SU-DHL-6 (cell line): ENCODE measurements at regions not wholly inside any gene's neighbourhood (a gene's known extent, or its start where the extent isn't known, plus 50 kb on each side); places are given as distances from the start of the nearest gene placed in this dataset.

Source experiments
- H2AFZ ChIP-seq: fragments of 200-600 bp; sonication (generic); 2 replicates; pipeline ENCODE4 v1.6.1; 2014; ENCODE audit warnings: low read depth, mild to moderate bottlenecking, moderate library complexity, mixed read lengths, antibody characterized with exemption, low read length; ENCODE audit not compliant: severe bottlenecking
- H3F3A ChIP-seq: fragments of 200-600 bp; shearing (Covaris generic); 2 replicates; pipeline ENCODE4 v1.6.0; 2016; ENCODE audit warnings: antibody characterized with exemption, mild to moderate bottlenecking; ENCODE audit not compliant: insufficient read depth
- H3K27ac ChIP-seq: fragments of 200-600 bp; sonication (generic); 2 replicates; pipeline ENCODE4 v1.5.1; 2016; ENCODE audit warnings: low read depth, mild to moderate bottlenecking, low read length, moderate library complexity, mixed read lengths
- H3K27me3 ChIP-seq: fragments of 200-600 bp; sonication (generic), shearing (Covaris generic); 2 replicates; pipeline ENCODE4 v1.6.0; 2014; ENCODE audit warnings: mild to moderate bottlenecking, low read length
- H3K36me3 ChIP-seq: fragments of 200-600 bp; sonication (generic); 2 replicates; pipeline ENCODE4 v1.6.1; 2014; ENCODE audit warnings: mild to moderate bottlenecking, low read length, mixed read lengths
- H3K4me2 ChIP-seq: fragments of 300-600, 200-600 bp; shearing (Covaris generic), sonication (generic); 2 replicates; pipeline ENCODE4 v1.6.0; 2014; ENCODE audit warnings: low read length, low read depth, mild to moderate bottlenecking; ENCODE audit not compliant: poor library complexity, severe bottlenecking
- H3K4me3 ChIP-seq: fragments of 200-600 bp; sonication (generic); 2 replicates; pipeline ENCODE4 v1.5.1; 2014; ENCODE audit warnings: antibody characterized with exemption, low read length, mild to moderate bottlenecking, mixed read lengths; ENCODE audit not compliant: insufficient read depth, poor library complexity, severe bottlenecking
- H3K79me2 ChIP-seq: fragments of 200-600 bp; sonication (generic); 2 replicates; pipeline ENCODE4 v1.6.1; 2014; ENCODE audit warnings: mild to moderate bottlenecking, low read length, moderate library complexity; ENCODE audit not compliant: insufficient read depth
- H3K9ac ChIP-seq: fragments of 200-600 bp; sonication (generic); 2 replicates; pipeline ENCODE4 v1.7.0; 2014; ENCODE audit warnings: mild to moderate bottlenecking, low read length
- H3K9me2 ChIP-seq: fragments of 200-600 bp; sonication (generic); replicated peaks from 2 replicates; pipeline ENCODE4 v1.6.1; 2014; ENCODE audit warnings: low read length; ENCODE audit not compliant: insufficient read depth
- H3K9me3 ChIP-seq: fragments of 200-600 bp; sonication (generic); 2 replicates; pipeline ENCODE4 v1.6.1; 2014; ENCODE audit warnings: low read length, mixed read lengths; ENCODE audit not compliant: insufficient read depth
- H4K20me1 ChIP-seq: fragments of 200-600 bp; sonication (generic); 2 replicates; pipeline ENCODE4 v1.6.1; 2014; ENCODE audit warnings: low read depth, mild to moderate bottlenecking, antibody characterized with exemption, low read length, moderate library complexity, mixed read lengths
- EZH2phosphoT487 ChIP-seq: fragments of 200-600 bp; sonication (generic), shearing (Covaris generic); conservative IDR thresholded peaks from 2 replicates; pipeline ENCODE4 v1.6.1; 2018; ENCODE audit warnings: mild to moderate bottlenecking, antibody characterized with exemption, low read length, moderate library complexity, mixed read lengths
- TF ChIP-seq, protein P1 (sequence below): fragments of 200-600 bp; sonication (generic); IDR thresholded peaks from one replicate; pipeline ENCODE4 v1.5.1; 2017; ENCODE audit warnings: antibody characterized with exemption, mild to moderate bottlenecking, low read length, moderate library complexity; ENCODE audit not compliant: insufficient read depth, poor library complexity, severe bottlenecking

- H2AFZ ChIP-seq: no peak overlapping the region
- no peaks in the 10 kb centered on the region for H4K20me1 ChIP-seq
- H3K27me3 ChIP-seq: no peaks in the 10 kb centered on the region
- H3K36me3 ChIP-seq: no peaks in the 10 kb centered on the region
- no peak for TF ChIP-seq EZH2phosphoT487
- TF ChIP-seq, protein P1, sequence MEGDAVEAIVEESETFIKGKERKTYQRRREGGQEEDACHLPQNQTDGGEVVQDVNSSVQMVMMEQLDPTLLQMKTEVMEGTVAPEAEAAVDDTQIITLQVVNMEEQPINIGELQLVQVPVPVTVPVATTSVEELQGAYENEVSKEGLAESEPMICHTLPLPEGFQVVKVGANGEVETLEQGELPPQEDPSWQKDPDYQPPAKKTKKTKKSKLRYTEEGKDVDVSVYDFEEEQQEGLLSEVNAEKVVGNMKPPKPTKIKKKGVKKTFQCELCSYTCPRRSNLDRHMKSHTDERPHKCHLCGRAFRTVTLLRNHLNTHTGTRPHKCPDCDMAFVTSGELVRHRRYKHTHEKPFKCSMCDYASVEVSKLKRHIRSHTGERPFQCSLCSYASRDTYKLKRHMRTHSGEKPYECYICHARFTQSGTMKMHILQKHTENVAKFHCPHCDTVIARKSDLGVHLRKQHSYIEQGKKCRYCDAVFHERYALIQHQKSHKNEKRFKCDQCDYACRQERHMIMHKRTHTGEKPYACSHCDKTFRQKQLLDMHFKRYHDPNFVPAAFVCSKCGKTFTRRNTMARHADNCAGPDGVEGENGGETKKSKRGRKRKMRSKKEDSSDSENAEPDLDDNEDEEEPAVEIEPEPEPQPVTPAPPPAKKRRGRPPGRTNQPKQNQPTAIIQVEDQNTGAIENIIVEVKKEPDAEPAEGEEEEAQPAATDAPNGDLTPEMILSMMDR: no peak
- no peak overlapping the region for H3K4me3 ChIP-seq
- H3K9me2 ChIP-seq: no peaks in the 10 kb centered on the region
- no peak overlapping the region for H3K27ac ChIP-seq
- no peaks in the 10 kb centered on the region for H3K9me3 ChIP-seq
- H3F3A ChIP-seq: no peaks in the 10 kb centered on the region
- H3K79me2 ChIP-seq: no peaks in the 10 kb centered on the region
- no peak overlapping the region for H3K4me2 ChIP-seq
- H3K9ac ChIP-seq: no peak overlapping the region
Observed at GRCh38 chr13:34070544-34071303, 252.8 kb downstream of the RFC3 start.

- Histone ChIP-seq H3K27ac (no peak overlapping the region), H2AFZ (peak overlapping the region; percentile 78)
Observed at GRCh38 chr13:34076319-34076718, 258.4 kb downstream of the RFC3 start.

GRCh38 chr13:34076943-34077703 is 259.2 kb downstream of the RFC3 start:
- Histone ChIP-seq H4K20me1 (no peaks in the 10 kb centered on the region), H3K4me2 (peak overlapping the region; percentile 44), H3F3A (no peaks in the 10 kb centered on the region), H3K27ac (no peak overlapping the region), H3K9me2 (no peaks in the 10 kb centered on the region), H3K36me3 (no peaks in the 10 kb centered on the region), H3K9me3 (no peaks in the 10 kb centered on the region), H3K79me2 (no peaks in the 10 kb centered on the region), H3K9ac (peak overlapping the region; percentile 6; the same call in 1 of the 2 replicates), H3K27me3 (no peaks in the 10 kb centered on the region), H2AFZ (peak overlapping the region; percentile 78), H3K4me3 (no peak overlapping the region)
- TF ChIP-seq EZH2phosphoT487: no peak
- TF ChIP-seq, protein P1: peak; percentile 62

More at GRCh38 chr13:34076319-34076718, 258.4 kb downstream of the RFC3 start:
- Histone ChIP-seq H3K9me3 (no peaks in the 10 kb centered on the region), H3K4me2 (no peak overlapping the region), H3K79me2 (no peaks in the 10 kb centered on the region), H3F3A (no peaks in the 10 kb centered on the region), H3K9ac (no peak overlapping the region), H3K9me2 (no peaks in the 10 kb centered on the region), H3K27me3 (no peaks in the 10 kb centered on the region), H4K20me1 (no peaks in the 10 kb centered on the region), H3K36me3 (no peaks in the 10 kb centered on the region), H3K4me3 (no peak overlapping the region)
- TF ChIP-seq EZH2phosphoT487: no peak
- TF ChIP-seq, protein P1: no peak
